ENCODE measurements at regions not wholly inside any gene's neighbourhood (a gene's known extent, or its start where the extent isn't known, plus 50 kb on each side); places are given as distances from the start of the nearest gene placed in this dataset.

DNA sequence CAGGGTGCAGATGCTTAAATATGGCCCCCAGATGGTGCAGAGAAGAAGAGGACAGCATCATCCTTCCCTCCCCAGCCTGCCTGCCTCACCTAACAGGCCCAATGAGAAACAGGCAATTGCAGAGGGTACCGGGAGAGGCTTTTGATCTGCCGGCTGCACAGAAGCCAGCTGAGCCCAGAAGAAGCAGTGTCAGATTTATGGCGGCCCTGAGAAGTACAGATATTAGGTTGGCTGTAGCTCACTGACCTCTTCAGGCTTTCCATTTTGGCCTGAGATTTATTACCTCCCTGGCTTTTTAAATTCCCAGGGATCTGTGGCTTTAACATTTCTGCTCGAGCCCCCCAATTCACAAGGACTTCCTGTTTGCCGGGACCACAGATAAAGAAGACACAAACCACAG, 278.7 kb downstream of the EN1 start:
- Mint-ChIP-seq H3K4me3 (no peak overlapping the region), H3K36me3 (ENCODE audit: low read depth) (no peaks in the 10 kb centered on the region), H3K9me3 (no peaks in the 10 kb centered on the region), H3K27me3 (peaks cover 19% of the 10 kb centered on the region), H3K4me1 (ENCODE audit: low read depth) (no peaks in the 10 kb centered on the region), H3K27ac (no peak overlapping the region)
- Histone ChIP-seq H3K9me3 (ENCODE audit: control insufficient read depth in 1 of 2, insufficient read depth in 1 of 2, low read length in 2 of 2) (no peaks in the 10 kb centered on the region), H3K4me3 (ENCODE audit: low read length) (no peak overlapping the region), H3K27me3 (ENCODE audit: control insufficient read depth in 1 of 2, insufficient read depth in 2 of 2, low read length in 2 of 2) (no peaks in the 10 kb centered on the region), H3K4me1 (ENCODE audit: insufficient read depth, low read length) (no peaks in the 10 kb centered on the region), H3K36me3 (ENCODE audit: insufficient read depth, low read length) (no peaks in the 10 kb centered on the region), H3K27ac (ENCODE audit: low read depth in 1 of 2, low read length in 2 of 2) (no peak overlapping the region)
- ATAC-seq (ENCODE audit: poor library complexity) (no peak), DNase-seq (no peak)
- intact Hi-C loops (cut with DNase I, micrococcal nuclease) = no loop called here
- TF ChIP-seq, protein P1, sequence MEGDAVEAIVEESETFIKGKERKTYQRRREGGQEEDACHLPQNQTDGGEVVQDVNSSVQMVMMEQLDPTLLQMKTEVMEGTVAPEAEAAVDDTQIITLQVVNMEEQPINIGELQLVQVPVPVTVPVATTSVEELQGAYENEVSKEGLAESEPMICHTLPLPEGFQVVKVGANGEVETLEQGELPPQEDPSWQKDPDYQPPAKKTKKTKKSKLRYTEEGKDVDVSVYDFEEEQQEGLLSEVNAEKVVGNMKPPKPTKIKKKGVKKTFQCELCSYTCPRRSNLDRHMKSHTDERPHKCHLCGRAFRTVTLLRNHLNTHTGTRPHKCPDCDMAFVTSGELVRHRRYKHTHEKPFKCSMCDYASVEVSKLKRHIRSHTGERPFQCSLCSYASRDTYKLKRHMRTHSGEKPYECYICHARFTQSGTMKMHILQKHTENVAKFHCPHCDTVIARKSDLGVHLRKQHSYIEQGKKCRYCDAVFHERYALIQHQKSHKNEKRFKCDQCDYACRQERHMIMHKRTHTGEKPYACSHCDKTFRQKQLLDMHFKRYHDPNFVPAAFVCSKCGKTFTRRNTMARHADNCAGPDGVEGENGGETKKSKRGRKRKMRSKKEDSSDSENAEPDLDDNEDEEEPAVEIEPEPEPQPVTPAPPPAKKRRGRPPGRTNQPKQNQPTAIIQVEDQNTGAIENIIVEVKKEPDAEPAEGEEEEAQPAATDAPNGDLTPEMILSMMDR (IDR thresholded peaks at IDR 0.05) = no peak
- ChIA-PET POLR2A (no interaction called here), CTCF (interaction anchor here (0.9 kb wide), 1 partner anchor 15 kb away, joined by 3 read pairs; no protein-coding TSS in a partner anchor)

DNA sequence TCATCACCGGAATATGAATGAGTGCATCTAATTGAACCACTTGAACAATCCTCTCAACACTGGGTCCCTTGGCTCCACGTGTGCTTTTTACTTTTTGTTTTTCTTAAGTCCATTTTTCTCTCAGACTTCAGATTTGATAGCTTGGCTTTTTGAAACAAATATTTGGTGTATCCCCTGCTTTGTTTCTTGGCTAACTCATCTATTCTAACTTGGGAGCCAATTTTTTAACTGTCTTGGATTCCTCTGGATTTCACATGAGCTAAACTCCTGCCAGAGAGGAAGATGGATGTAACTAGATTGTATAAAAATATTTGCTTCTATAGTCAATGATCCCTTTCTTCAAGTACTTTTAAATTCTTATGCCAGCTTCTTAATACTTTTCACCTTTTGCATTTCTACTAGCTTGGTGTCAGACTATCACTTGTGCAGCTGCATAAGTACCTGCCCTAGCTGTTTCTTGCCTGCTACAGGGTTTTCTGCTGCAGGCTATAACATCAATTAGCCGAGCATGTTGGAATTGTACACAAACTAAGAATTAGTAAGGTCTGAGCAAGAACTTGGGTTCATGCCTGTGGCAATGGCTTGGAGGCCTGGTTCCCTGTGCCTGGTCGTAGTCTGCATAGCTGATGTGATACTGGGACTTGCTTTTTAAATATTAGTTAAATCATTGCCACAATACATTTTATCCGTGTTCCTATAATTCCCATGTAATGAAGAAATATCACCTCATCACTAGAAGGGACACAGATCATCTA, 281.5 kb downstream of the EN1 start:
- no peaks in the 10 kb centered on the region for H3K4me1 Mint-ChIP-seq (ENCODE audit: low read depth)
- Histone ChIP-seq H3K27ac (ENCODE audit: low read depth in 1 of 2, low read length in 2 of 2) (no peak overlapping the region), H3K36me3 (ENCODE audit: insufficient read depth, low read length) (no peaks in the 10 kb centered on the region), H3K27me3 (ENCODE audit: control insufficient read depth in 1 of 2, insufficient read depth in 2 of 2, low read length in 2 of 2) (no peaks in the 10 kb centered on the region), H3K4me1 (ENCODE audit: insufficient read depth, low read length) (no peaks in the 10 kb centered on the region), H3K9me3 (ENCODE audit: control insufficient read depth in 1 of 2, insufficient read depth in 1 of 2, low read length in 2 of 2) (no peaks in the 10 kb centered on the region), H3K4me3 (ENCODE audit: low read length) (no peak overlapping the region)
- TF ChIP-seq, protein P1 (IDR thresholded peaks at IDR 0.05) = no peak
- H3K4me3 Mint-ChIP-seq = no peak overlapping the region
- ChIA-PET CTCF (no interaction called here), POLR2A (no interaction called here)
- no peaks in the 10 kb centered on the region for H3K9me3 Mint-ChIP-seq
- no peak for ATAC-seq (ENCODE audit: poor library complexity)
- H3K27me3 Mint-ChIP-seq = peaks cover 24% of the 10 kb centered on the region
- H3K27ac Mint-ChIP-seq = no peak overlapping the region
- no peak for DNase-seq
- no peaks in the 10 kb centered on the region for H3K36me3 Mint-ChIP-seq (ENCODE audit: low read depth)
- intact Hi-C loops (cut with DNase I, micrococcal nuclease) = no loop called here

DNA sequence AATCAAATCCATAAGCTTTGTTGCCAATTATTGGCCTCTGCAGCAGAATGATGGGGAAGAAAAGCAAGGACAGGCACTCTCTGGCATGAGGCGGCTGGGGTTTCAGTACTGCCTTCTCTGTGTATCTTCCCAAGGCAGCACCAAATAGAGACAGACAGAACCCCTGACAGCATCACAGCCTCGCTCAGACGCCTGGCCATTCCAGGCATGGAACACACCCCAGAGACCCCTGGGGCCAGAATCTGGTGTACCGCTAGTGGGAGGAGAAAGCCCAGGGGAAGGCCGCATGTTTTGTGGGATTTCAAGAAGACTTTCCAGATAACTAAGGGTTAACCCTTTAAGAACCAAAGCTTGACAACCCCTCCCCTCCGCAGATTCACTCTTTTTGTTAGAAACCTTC, 282.1 kb downstream of the EN1 start:
- Mint-ChIP-seq H3K9me3 (no peaks in the 10 kb centered on the region), H3K27ac (no peak overlapping the region), H3K27me3 (peaks cover 26% of the 10 kb centered on the region), H3K4me3 (no peak overlapping the region), H3K36me3 (ENCODE audit: low read depth) (no peaks in the 10 kb centered on the region), H3K4me1 (ENCODE audit: low read depth) (no peaks in the 10 kb centered on the region)
- CTCF ChIA-PET = no interaction called here
- Histone ChIP-seq H3K27me3 (ENCODE audit: control insufficient read depth in 1 of 2, insufficient read depth in 2 of 2, low read length in 2 of 2) (no peaks in the 10 kb centered on the region), H3K27ac (ENCODE audit: low read depth in 1 of 2, low read length in 2 of 2) (no peak overlapping the region), H3K4me1 (ENCODE audit: insufficient read depth, low read length) (no peaks in the 10 kb centered on the region), H3K4me3 (ENCODE audit: low read length) (no peak overlapping the region), H3K36me3 (ENCODE audit: insufficient read depth, low read length) (no peaks in the 10 kb centered on the region), H3K9me3 (ENCODE audit: control insufficient read depth in 1 of 2, insufficient read depth in 1 of 2, low read length in 2 of 2) (no peaks in the 10 kb centered on the region)
- ATAC-seq (ENCODE audit: poor library complexity) (no peak), DNase-seq (no peak)
- TF ChIP-seq, protein P1 (IDR thresholded peaks at IDR 0.05) = no peak
- POLR2A ChIA-PET = no interaction called here
- intact Hi-C loops (cut with DNase I, micrococcal nuclease) = no loop called here
